K562 (cell line): ENCODE measurements at regions not wholly inside any gene's neighbourhood (a gene's known extent, or its start where the extent isn't known, plus 50 kb on each side); places are given as distances from the start of the nearest gene placed in this dataset.

Experiments used
- ATAC-seq: fragments of 200-7000 bp; cut with Tn5 transposase; 3 replicates; pipeline ENCODE4 v1.9.1; 2020; ENCODE audit warnings: moderate library complexity
- BruUV-seq: library from RNA; stranded (reverse); fragments of 400-500 nt; replicated peaks from 2 replicates; lab custom pipeline; 2021; lab: Mats Ljungman, UMichigan
- CTCF ChIA-PET: fragments of 300-600 bp; formaldehyde crosslinking; extraction: SDS; loops from one replicate; lab custom pipeline; 2021; ENCODE audit warnings: low intra/inter-chr PET ratio; lab: Yijun Ruan, JAX
- POLR2A ChIA-PET: fragments of 300-600, 350-650 bp; sonication (Branson Sonifier 250); formaldehyde crosslinking; extraction: SDS; loops from one replicate; lab custom pipeline; 2021; ENCODE audit warnings: antibody characterized with exemption, inconsistent platforms; lab: Yijun Ruan, JAX
- DNase-seq, 4 experiments: peaks; one replicate each; pipeline versions ENCODE4 v3.0.0 to v3.0.0-alpha.2; 2011 to 2018; ENCODE audit warnings: low spot score in 3 of 4, mixed read lengths in 3 of 4; ENCODE audit errors: extremely low read depth in 1 of 4
- FAIRE-seq: peaks from 2 replicates; lab custom pipeline; 2011; peaks lifted over from hg19 to GRCh38; lab: Jason Lieb, UNC
- H2AFZ ChIP-seq: 2 replicates; pipeline ENCODE4 v1.6.0; 2011; ENCODE audit warnings: low read depth, low read length, control low read depth, inconsistent platforms
- H3K27ac ChIP-seq: fragments of 200-600 bp; 3 replicates; pipeline ENCODE4 v1.8.0; 2011; ENCODE audit warnings: low read depth, mild to moderate bottlenecking, control low read depth, inconsistent platforms, low read length, moderate library complexity, mixed read lengths; ENCODE audit errors: extremely low read depth
- H3K27me3 ChIP-seq, 2 experiments: fragments of 300-600 bp in 1 of 2; 2 replicates in 1 of 2; 3 replicates in 1 of 2; pipeline versions ENCODE4 v1.6.0 to v1.8.0; 2011; ENCODE audit warnings: inconsistent platforms in 2 of 2, low read length in 2 of 2, mild to moderate bottlenecking in 1 of 2, mixed read lengths in 1 of 2, moderate library complexity in 1 of 2; ENCODE audit not compliant: control insufficient read depth in 2 of 2, insufficient read depth in 2 of 2
- H3K36me3 ChIP-seq: fragments of 300-600 bp; 3 replicates; pipeline ENCODE4 v1.8.0; 2011; ENCODE audit warnings: mild to moderate bottlenecking, low read length, inconsistent platforms; ENCODE audit not compliant: control insufficient read depth, insufficient read depth
- H3K4me1 ChIP-seq, 2 experiments: fragments of 200-600 bp in 1 of 2; replicated peaks in 1 of 2; 2 replicates in 1 of 2; 3 replicates in 1 of 2; pipeline versions ENCODE4 v1.5.1 to v1.8.0; 2011; ENCODE audit warnings: inconsistent platforms in 2 of 2, low read length in 2 of 2, mild to moderate bottlenecking in 1 of 2, mixed read lengths in 1 of 2, moderate library complexity in 1 of 2; ENCODE audit not compliant: control insufficient read depth in 2 of 2, insufficient read depth in 2 of 2
- H3K4me2 ChIP-seq: 2 replicates; pipeline ENCODE4 v1.6.1; 2011; ENCODE audit warnings: low read length, control low read depth, inconsistent platforms, mixed read lengths; ENCODE audit not compliant: insufficient read depth
- H3K4me3 ChIP-seq: fragments of 200-600 bp; sonication (generic), shearing (Covaris generic); 2 replicates; pipeline ENCODE4 v1.5.1; 2016; ENCODE audit warnings: control low read depth, inconsistent platforms
- H3K79me2 ChIP-seq: fragments of 200-600 bp; 3 replicates; pipeline ENCODE4 v1.8.0; 2011; ENCODE audit warnings: low read length, inconsistent platforms; ENCODE audit not compliant: control insufficient read depth, insufficient read depth
- H3K9ac ChIP-seq, 2 experiments: 2 replicates each; pipeline versions ENCODE4 v1.6.0 to v1.6.1; 2011; ENCODE audit warnings: low read depth in 2 of 2, low read length in 2 of 2, control low read depth in 1 of 2, inconsistent platforms in 1 of 2, mild to moderate bottlenecking in 1 of 2, mixed read lengths in 1 of 2; ENCODE audit not compliant: insufficient read depth in 1 of 2
- H3K9me1 ChIP-seq: one replicate; pipeline ENCODE4 v1.6.0; 2011; ENCODE audit warnings: inconsistent platforms, mild to moderate bottlenecking, low read length, moderate library complexity; ENCODE audit not compliant: control insufficient read depth, insufficient read depth
- H3K9me3 ChIP-seq: replicated peaks from 2 replicates; pipeline ENCODE4 v1.5.1; 2011; ENCODE audit warnings: low read depth, low read length, inconsistent platforms; ENCODE audit not compliant: control insufficient read depth, insufficient read depth
- H4K20me1 ChIP-seq: replicated peaks from 2 replicates; pipeline ENCODE4 v1.6.1; 2011; ENCODE audit warnings: low read length, inconsistent platforms, mixed read lengths; ENCODE audit not compliant: control insufficient read depth, insufficient read depth
- BRD9 ChIP-seq: fragments of 450-650 bp; IDR thresholded peaks from 2 replicates; pipeline ENCODE4 v1.6.1; 2018; ENCODE audit warnings: low read depth; ENCODE audit not compliant: partially characterized antibody
- C11orf30 ChIP-seq: fragments of 450-650 bp; IDR thresholded peaks from 2 replicates; pipeline ENCODE4 v1.6.1; 2016; ENCODE audit warnings: low read depth, mild to moderate bottlenecking
- GTF2F1 ChIP-seq: IDR thresholded peaks from 2 replicates; pipeline ENCODE4 v1.6.1; 2011; ENCODE audit warnings: low read depth, low read length, improper control_type of control experiment
- HBP1 ChIP-seq: fragments of 450-650 bp; formaldehyde crosslinking; IDR thresholded peaks from 2 replicates; pipeline ENCODE4 v1.4.0; 2022; ENCODE audit warnings: missing genetic modification characterization
- MAFF ChIP-seq: IDR thresholded peaks from 2 replicates; pipeline ENCODE4 v1.6.1; 2012; ENCODE audit warnings: low read length, improper control_type of control experiment
- MAFG ChIP-seq: fragments of 450-650 bp; conservative IDR thresholded peaks from 2 replicates; pipeline ENCODE4 v1.6.1; 2016; ENCODE audit warnings: missing genetic modification characterization, missing compliant biosample characterization
- MAFK ChIP-seq: IDR thresholded peaks from 2 replicates; pipeline ENCODE4 v1.6.1; 2011; ENCODE audit warnings: low read length, improper control_type of control experiment
- NFATC3 ChIP-seq: fragments of 450-650 bp; IDR thresholded peaks from 2 replicates; pipeline ENCODE4 v1.6.1; 2017; ENCODE audit warnings: mild to moderate bottlenecking
- NFIX ChIP-seq: fragments of 250-450 bp; sonication (Bioruptor Pico); IDR thresholded peaks from 2 replicates; pipeline ENCODE4 v1.4.0; 2020; ENCODE audit warnings: low read depth, mild to moderate bottlenecking, moderate library complexity
- RHOXF2B ChIP-seq: fragments of 250-450 bp; sonication (Bioruptor Pico); conservative IDR thresholded peaks from 2 replicates; pipeline ENCODE4 v1.5.1; 2021
- SETDB1 ChIP-seq: IDR thresholded peaks from one replicate; pipeline ENCODE4 v1.6.1; 2012; ENCODE audit warnings: low read length, control low read depth, inconsistent platforms
- TRIM24 ChIP-seq, 2 experiments: fragments of 450-650 bp; IDR thresholded peaks; 2 replicates each; pipeline ENCODE4 v1.6.1; 2016
- ZNF316 ChIP-seq: fragments of 450-650 bp; IDR thresholded peaks from 2 replicates; pipeline ENCODE4 v1.6.1; 2016
- WGBS: fragments of 100-300 bp; shearing (Covaris generic); methylation state at CpG from one replicate; pipeline ENCODE4 v1.1.6; 2016; ENCODE audit warnings: low coverage, mixed read lengths; ENCODE audit not compliant: insufficient coverage; ENCODE audit errors: missing lambda C conversion rate; 5-methylcytosine and 5-hydroxymethylcytosine counted together
- in situ Hi-C: fragments of 300-500 bp; cut with MboI; formaldehyde crosslinking; loops from 4 replicates; pipeline ENCODE4 v1.15.0; 2018; ENCODE audit warnings: inconsistent platforms, mixed read lengths
- intact Hi-C: fragments of 100-400 bp; cut with micrococcal nuclease; formaldehyde crosslinking; loops from 2 replicates; pipeline ENCODE4 v1.14.2; 2022

GRCh38 chr2:103451283-103451682, 689.5 kb downstream of the TMEM182 start:
- Histone ChIP-seq H3K9ac (no peak overlapping the region), H2AFZ (no peak overlapping the region), H3K4me1 (no peaks in the 10 kb centered on the region), H3K27me3 (no peaks in the 10 kb centered on the region), H3K9me1 (no peaks in the 10 kb centered on the region), H3K4me2 (no peak overlapping the region), H3K36me3 (no peaks in the 10 kb centered on the region), H3K79me2 (no peaks in the 10 kb centered on the region), H3K4me3 (no peak overlapping the region), H3K27ac (no peak overlapping the region), H4K20me1 (no peaks in the 10 kb centered on the region), H3K9me3 (no peaks in the 10 kb centered on the region)
- in situ Hi-C loops, result no loop called here
- CTCF ChIA-PET, result no interaction called here
- BruUV-seq, result no TSS peak
- no peak for FAIRE-seq
- no peak for ATAC-seq
- intact Hi-C loops, result no loop called here
- DNase-seq, result no peak
- POLR2A ChIA-PET, result no interaction called here
- 33% methylated on average over 1 of the region's 1 CpG for WGBS
- TF ChIP-seq HBP1 (CRISPR knock-in tag) (no peak), MAFK (peak; percentile 72), BRD9 (no peak), MAFG (tag) (peak; percentile 61), SETDB1 (no peak), TRIM24 (IDR thresholded peaks at IDR 0.05) (no peak), ZNF316 (peak; percentile 81), GTF2F1 (no peak), NFIX (no peak), MAFF (peak; percentile 64), NFATC3 (no peak), RHOXF2B (CRISPR knock-in tag) (no peak), C11orf30 (peak; percentile 62)
